ENCODE measurements at regions not wholly inside any gene's neighbourhood (a gene's known extent, or its start where the extent isn't known, plus 50 kb on each side); places are given as distances from the start of the nearest gene placed in this dataset.

DNA sequence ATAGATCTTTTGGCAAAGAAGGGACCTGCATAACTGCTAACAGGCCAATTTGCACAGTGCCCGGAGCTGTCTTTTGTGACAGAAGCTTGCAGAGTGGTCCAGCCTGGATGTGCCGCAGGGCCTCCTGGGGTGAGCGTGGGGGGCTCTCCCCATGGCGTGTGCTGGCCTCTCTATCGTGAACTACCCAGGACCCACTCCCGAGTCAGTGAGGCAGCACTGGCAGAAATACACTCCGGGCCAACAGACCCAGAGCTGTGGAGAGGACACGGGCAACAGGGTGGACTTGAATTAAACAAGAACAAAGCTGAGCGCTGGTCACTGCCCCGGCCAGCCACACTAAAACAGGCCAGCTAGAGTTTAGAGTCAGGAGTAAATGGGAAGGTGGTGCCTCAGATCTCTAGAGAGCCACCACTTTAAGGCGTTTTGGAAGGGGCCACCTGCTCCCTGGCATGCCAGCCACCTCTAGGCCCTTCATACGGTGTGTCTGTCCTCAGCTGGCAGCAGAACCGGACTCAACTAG lies 152.1 kb downstream of the KLF13 start:
- ATAC-seq = no peak
- Histone ChIP-seq H3K9me3 (no peaks in the 10 kb centered on the region), H3K27ac (no peak overlapping the region), H3K4me1 (no peaks in the 10 kb centered on the region), H3K4me3 (no peak overlapping the region), H3K4me2 (no peak overlapping the region)
- TF ChIP-seq HOXB13 (CRISPR knock-in tag; IDR thresholded peaks at IDR 0.05; ENCODE audit: low read depth) = no peak
- TF ChIP-seq JUN (IDR thresholded peaks at IDR 0.05) = no peak
- TF ChIP-seq HDAC2 (IDR thresholded peaks at IDR 0.05) = no peak
- TF ChIP-seq ESRRA (IDR thresholded peaks at IDR 0.05; ENCODE audit: borderline replicate concordance, low read length) = no peak
- TF ChIP-seq, protein P1, sequence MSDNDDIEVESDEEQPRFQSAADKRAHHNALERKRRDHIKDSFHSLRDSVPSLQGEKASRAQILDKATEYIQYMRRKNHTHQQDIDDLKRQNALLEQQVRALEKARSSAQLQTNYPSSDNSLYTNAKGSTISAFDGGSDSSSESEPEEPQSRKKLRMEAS (IDR thresholded peaks at IDR 0.05) = no peak
- TF ChIP-seq, protein P2, sequence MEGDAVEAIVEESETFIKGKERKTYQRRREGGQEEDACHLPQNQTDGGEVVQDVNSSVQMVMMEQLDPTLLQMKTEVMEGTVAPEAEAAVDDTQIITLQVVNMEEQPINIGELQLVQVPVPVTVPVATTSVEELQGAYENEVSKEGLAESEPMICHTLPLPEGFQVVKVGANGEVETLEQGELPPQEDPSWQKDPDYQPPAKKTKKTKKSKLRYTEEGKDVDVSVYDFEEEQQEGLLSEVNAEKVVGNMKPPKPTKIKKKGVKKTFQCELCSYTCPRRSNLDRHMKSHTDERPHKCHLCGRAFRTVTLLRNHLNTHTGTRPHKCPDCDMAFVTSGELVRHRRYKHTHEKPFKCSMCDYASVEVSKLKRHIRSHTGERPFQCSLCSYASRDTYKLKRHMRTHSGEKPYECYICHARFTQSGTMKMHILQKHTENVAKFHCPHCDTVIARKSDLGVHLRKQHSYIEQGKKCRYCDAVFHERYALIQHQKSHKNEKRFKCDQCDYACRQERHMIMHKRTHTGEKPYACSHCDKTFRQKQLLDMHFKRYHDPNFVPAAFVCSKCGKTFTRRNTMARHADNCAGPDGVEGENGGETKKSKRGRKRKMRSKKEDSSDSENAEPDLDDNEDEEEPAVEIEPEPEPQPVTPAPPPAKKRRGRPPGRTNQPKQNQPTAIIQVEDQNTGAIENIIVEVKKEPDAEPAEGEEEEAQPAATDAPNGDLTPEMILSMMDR (IDR thresholded peaks at IDR 0.05) = no peak
- TF ChIP-seq PHF8 (IDR thresholded peaks at IDR 0.05; ENCODE audit: borderline replicate concordance, low read depth) = no peak
- TF ChIP-seq SMC3 (IDR thresholded peaks at IDR 0.05) = no peak
- POLR2A ChIA-PET = no interaction called here
- CTCF ChIA-PET = interaction anchor here (1.3 to 13.3 kb wide), 3 partner anchors 9 to 39 kb away, joined by 4 to 162 read pairs (median 6); no protein-coding TSS in a partner anchor
- WGBS (ENCODE audit: missing lambda C conversion rate) = 62% methylated on average over 13 of the region's 13 CpGs
- no peak for FAIRE-seq
- DNase-seq (ENCODE audit: low read depth in 1 of 2, low spot score in 1 of 2) = no peak

DNA sequence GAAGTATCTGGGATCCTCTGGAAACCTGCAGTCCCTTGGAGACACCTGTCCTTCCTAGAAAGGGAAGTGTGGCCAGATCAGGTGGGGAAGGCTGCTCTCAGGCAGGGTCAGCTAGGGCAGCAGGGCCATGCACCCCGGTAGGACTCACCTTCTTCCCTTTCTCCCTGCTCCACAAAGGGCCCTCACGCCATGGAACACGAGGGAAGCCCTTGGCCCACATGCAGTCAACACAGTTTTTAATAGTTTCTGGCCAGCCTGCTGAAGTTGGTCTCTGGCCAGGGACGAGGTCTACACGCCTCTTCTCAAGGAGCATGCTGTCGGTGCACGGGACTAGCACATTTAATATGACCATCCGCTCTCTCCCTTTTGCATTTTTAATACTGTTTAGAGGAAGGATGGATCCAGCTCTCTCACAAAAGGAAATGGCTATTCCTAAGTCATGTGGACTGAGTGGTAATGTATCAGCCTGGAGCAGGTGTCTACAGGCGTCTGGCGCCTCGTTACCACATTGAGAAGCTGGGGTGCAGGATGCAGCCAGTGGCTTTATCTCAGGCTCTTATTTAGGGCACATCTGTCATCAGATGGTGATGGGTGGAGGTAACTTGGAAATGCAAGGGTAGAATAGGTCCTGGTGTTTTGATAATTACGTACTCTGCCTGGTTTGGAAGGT lies 153.9 kb downstream of the KLF13 start:
- ATAC-seq (no peak; a peak in 1 of 6 replicates), DNase-seq (ENCODE audit: low read depth in 1 of 2, low spot score in 1 of 2) (no peak), FAIRE-seq (no peak)
- POLR2A ChIA-PET = no interaction called here
- Histone ChIP-seq H3K9me3 (no peaks in the 10 kb centered on the region), H3K27ac (no peak overlapping the region), H3K4me1 (no peaks in the 10 kb centered on the region), H3K4me2 (no peak overlapping the region), H3K4me3 (no peak overlapping the region)
- 62% methylated on average over 12 of the region's 12 CpGs for WGBS (ENCODE audit: missing lambda C conversion rate)
- no peak for TF ChIP-seq EHF (CRISPR knock-in tag; IDR thresholded peaks at IDR 0.05)
- no peak for TF ChIP-seq KDM5A (IDR thresholded peaks at IDR 0.05)
- no peak for TF ChIP-seq CHD2 (IDR thresholded peaks at IDR 0.05; ENCODE audit: low read length, partially characterized antibody)
- TF ChIP-seq ZSCAN20 (CRISPR knock-in tag; IDR thresholded peaks at IDR 0.05) = no peak
- TF ChIP-seq, protein P3, sequence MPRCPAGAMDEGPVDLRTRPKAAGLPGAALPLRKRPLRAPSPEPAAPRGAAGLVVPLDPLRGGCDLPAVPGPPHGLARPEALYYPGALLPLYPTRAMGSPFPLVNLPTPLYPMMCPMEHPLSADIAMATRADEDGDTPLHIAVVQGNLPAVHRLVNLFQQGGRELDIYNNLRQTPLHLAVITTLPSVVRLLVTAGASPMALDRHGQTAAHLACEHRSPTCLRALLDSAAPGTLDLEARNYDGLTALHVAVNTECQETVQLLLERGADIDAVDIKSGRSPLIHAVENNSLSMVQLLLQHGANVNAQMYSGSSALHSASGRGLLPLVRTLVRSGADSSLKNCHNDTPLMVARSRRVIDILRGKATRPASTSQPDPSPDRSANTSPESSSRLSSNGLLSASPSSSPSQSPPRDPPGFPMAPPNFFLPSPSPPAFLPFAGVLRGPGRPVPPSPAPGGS (IDR thresholded peaks at IDR 0.05) = no peak
- no peak for TF ChIP-seq ZC3H11A (IDR thresholded peaks at IDR 0.05)
- no peak for TF ChIP-seq EP300 (IDR thresholded peaks at IDR 0.05)
- TF ChIP-seq NR3C1 (IDR thresholded peaks at IDR 0.05) = no peak
- TF ChIP-seq PHF8 (IDR thresholded peaks at IDR 0.05; ENCODE audit: borderline replicate concordance, low read depth) = no peak
- TF ChIP-seq RFX5 (IDR thresholded peaks at IDR 0.05) = no peak
- TF ChIP-seq, protein P4, sequence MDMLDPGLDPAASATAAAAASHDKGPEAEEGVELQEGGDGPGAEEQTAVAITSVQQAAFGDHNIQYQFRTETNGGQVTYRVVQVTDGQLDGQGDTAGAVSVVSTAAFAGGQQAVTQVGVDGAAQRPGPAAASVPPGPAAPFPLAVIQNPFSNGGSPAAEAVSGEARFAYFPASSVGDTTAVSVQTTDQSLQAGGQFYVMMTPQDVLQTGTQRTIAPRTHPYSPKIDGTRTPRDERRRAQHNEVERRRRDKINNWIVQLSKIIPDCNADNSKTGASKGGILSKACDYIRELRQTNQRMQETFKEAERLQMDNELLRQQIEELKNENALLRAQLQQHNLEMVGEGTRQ (IDR thresholded peaks at IDR 0.05) = no peak
- no peak for TF ChIP-seq HOXB5 (CRISPR knock-in tag; IDR thresholded peaks at IDR 0.05)
- no peak for TF ChIP-seq MAFK (IDR thresholded peaks at IDR 0.05; ENCODE audit: partially characterized antibody)
- TF ChIP-seq, protein P2 (IDR thresholded peaks at IDR 0.05) = no peak
- no peak for TF ChIP-seq NFE2L2 (conservative IDR thresholded peaks at IDR 0.05; ENCODE audit: low read length)
- CTCF ChIA-PET = interaction anchor here (13.3 kb wide), 1 partner anchor 8 kb away, joined by 162 read pairs; no protein-coding TSS in a partner anchor

Data from A549 (cell line).